HL-60 (cell line): ENCODE measurements at regions not wholly inside any gene's neighbourhood (a gene's known extent, or its start where the extent isn't known, plus 50 kb on each side); places are given as distances from the start of the nearest gene placed in this dataset.

ENCODE experiments used
- DNase-seq, 2 experiments: peaks; one replicate each; pipeline ENCODE4 v3.0.0-alpha.2; 2010 to 2020; ENCODE audit warnings: low read depth in 1 of 2, low spot score in 1 of 2
- H3K27ac ChIP-seq: fragments of 250-450 bp; sonication (Bioruptor Pico); replicated peaks from 2 replicates; pipeline ENCODE4 v1.5.1; 2020; ENCODE audit warnings: mild to moderate bottlenecking, moderate library complexity
- H3K27me3 ChIP-seq: fragments of 250-450 bp; sonication (Bioruptor Pico); 2 replicates; pipeline ENCODE4 v1.5.1; 2021; ENCODE audit warnings: mild to moderate bottlenecking, moderate library complexity; ENCODE audit not compliant: insufficient read depth, poor library complexity, severe bottlenecking
- H3K4me3 ChIP-seq: replicated peaks from 2 replicates; pipeline ENCODE4 v1.5.1; 2011; ENCODE audit warnings: mild to moderate bottlenecking, control low read depth, low read length; ENCODE audit not compliant: insufficient read depth
- CTCF ChIP-seq: IDR thresholded peaks from one replicate; pipeline ENCODE4 v1.5.1; 2011; ENCODE audit warnings: low read length, control low read depth, inconsistent platforms; ENCODE audit not compliant: insufficient read depth
- GABPA ChIP-seq: IDR thresholded peaks from 2 replicates; pipeline ENCODE4 v1.6.1; 2012; ENCODE audit warnings: low read depth
- POLR2AphosphoS5 ChIP-seq: IDR thresholded peaks from 2 replicates; pipeline ENCODE4 v1.6.1; 2012; ENCODE audit warnings: low read depth
- REST ChIP-seq: IDR thresholded peaks from 2 replicates; pipeline ENCODE4 v1.6.1; 2012; ENCODE audit warnings: low read depth; ENCODE audit not compliant: insufficient replicate concordance
- SPI1 ChIP-seq: IDR thresholded peaks from 2 replicates; pipeline ENCODE4 v1.6.1; 2012; ENCODE audit warnings: low read depth, mild to moderate bottlenecking, borderline replicate concordance

GRCh38 chr2:17182399-17182798 is 335.8 kb downstream of the RAD51AP2 start:
- TF ChIP-seq POLR2AphosphoS5 = no peak
- no peak for TF ChIP-seq SPI1
- no peak for TF ChIP-seq CTCF
- TF ChIP-seq GABPA = no peak
- TF ChIP-seq REST = no peak

GRCh38 chr2:17181051-17181752 is 337.0 kb downstream of the RAD51AP2 start:
- no peak overlapping the region for H3K27ac ChIP-seq
- no peak for DNase-seq
- no peak for TF ChIP-seq REST
- no peak for TF ChIP-seq POLR2AphosphoS5
- TF ChIP-seq SPI1 = no peak
- no peak for TF ChIP-seq GABPA
- TF ChIP-seq CTCF = no peak
- H3K4me3 ChIP-seq = no peak overlapping the region
- no peaks in the 10 kb centered on the region for H3K27me3 ChIP-seq

More at GRCh38 chr2:17182399-17182798, 335.8 kb downstream of the RAD51AP2 start:
- DNase-seq = no peak
- H3K27me3 ChIP-seq = no peaks in the 10 kb centered on the region
- H3K4me3 ChIP-seq = no peak overlapping the region
- no peak overlapping the region for H3K27ac ChIP-seq

GRCh38 chr2:17179145-17179808 is 339.0 kb downstream of the RAD51AP2 start:
- DNase-seq = no peak
- Histone ChIP-seq H3K4me3 (no peak overlapping the region), H3K27me3 (no peaks in the 10 kb centered on the region), H3K27ac (no peak overlapping the region)
- TF ChIP-seq GABPA = no peak
- TF ChIP-seq CTCF = no peak
- no peak for TF ChIP-seq REST
- TF ChIP-seq SPI1 = no peak
- no peak for TF ChIP-seq POLR2AphosphoS5
